Mesothelial cell of epicardium (in vitro differentiated cells): ENCODE measurements at regions not wholly inside any gene's neighbourhood (a gene's known extent, or its start where the extent isn't known, plus 50 kb on each side); places are given as distances from the start of the nearest gene placed in this dataset.
"Not testable (repeated sequence)": the region's sequence is repeated elsewhere in the genome, so short reads cannot be mapped to it uniquely, and the experiment has no call there.

Source experiments
- DNase-seq, 2 experiments: peaks; one replicate each; pipeline ENCODE4 v3.0.0; 2021; ENCODE audit warnings: low spot score in 2 of 2; ENCODE audit not compliant: unreplicated experiment in 2 of 2
- H3K27ac Mint-ChIP-seq: 2 replicates; pipeline ENCODE4 v1.8.0; 2021; ENCODE audit warnings: mixed read lengths
- H3K27me3 Mint-ChIP-seq: 2 replicates; pipeline ENCODE4 v1.8.0; 2021; ENCODE audit warnings: low read depth, mixed read lengths
- H3K36me3 Mint-ChIP-seq: 2 replicates; pipeline ENCODE4 v1.8.0; 2021; ENCODE audit warnings: mixed read lengths
- H3K4me1 Mint-ChIP-seq: 2 replicates; pipeline ENCODE4 v1.8.0; 2021; ENCODE audit warnings: mixed read lengths
- H3K4me3 Mint-ChIP-seq: 2 replicates; pipeline ENCODE4 v1.8.0; 2021; ENCODE audit warnings: mild to moderate bottlenecking, moderate library complexity, mixed read lengths
- H3K9me3 Mint-ChIP-seq: 2 replicates; pipeline ENCODE4 v1.8.0; 2021; ENCODE audit warnings: mixed read lengths
- TF ChIP-seq, protein P1 (sequence below): fragments of 200-600 bp; sonication (generic); IDR thresholded peaks from one replicate; pipeline ENCODE4 v1.5.0; 2021; ENCODE audit warnings: antibody characterized with exemption; ENCODE audit not compliant: unreplicated experiment

DNA sequence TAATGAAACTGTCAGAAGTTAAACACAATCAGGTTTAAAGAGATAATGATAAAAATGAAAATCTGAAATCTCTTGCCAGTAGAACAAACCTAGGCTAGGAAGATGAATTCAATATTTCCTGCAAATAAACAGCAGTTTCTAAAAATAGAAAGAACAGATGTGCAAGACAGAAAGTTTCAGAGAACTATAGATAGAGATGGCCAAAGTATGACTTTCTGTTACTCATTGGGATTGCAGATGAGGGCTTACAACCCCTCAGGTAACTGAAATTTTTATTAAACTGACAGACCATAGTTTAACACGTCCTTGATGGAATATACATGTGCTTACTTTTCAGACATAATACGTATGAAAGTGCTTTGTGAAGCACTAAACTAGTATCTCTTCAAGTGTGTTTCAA is 82.3 kb upstream of the PPARGC1A start:
- Mint-ChIP-seq H3K9me3 (no peaks in the 10 kb centered on the region), H3K27me3 (peaks cover 3% of the 10 kb centered on the region), H3K4me1 (peaks cover 15% of the 10 kb centered on the region), H3K4me3 (no peak overlapping the region), H3K27ac (no peak overlapping the region), H3K36me3 (no peaks in the 10 kb centered on the region)
- no peak for DNase-seq
- TF ChIP-seq, protein P1, sequence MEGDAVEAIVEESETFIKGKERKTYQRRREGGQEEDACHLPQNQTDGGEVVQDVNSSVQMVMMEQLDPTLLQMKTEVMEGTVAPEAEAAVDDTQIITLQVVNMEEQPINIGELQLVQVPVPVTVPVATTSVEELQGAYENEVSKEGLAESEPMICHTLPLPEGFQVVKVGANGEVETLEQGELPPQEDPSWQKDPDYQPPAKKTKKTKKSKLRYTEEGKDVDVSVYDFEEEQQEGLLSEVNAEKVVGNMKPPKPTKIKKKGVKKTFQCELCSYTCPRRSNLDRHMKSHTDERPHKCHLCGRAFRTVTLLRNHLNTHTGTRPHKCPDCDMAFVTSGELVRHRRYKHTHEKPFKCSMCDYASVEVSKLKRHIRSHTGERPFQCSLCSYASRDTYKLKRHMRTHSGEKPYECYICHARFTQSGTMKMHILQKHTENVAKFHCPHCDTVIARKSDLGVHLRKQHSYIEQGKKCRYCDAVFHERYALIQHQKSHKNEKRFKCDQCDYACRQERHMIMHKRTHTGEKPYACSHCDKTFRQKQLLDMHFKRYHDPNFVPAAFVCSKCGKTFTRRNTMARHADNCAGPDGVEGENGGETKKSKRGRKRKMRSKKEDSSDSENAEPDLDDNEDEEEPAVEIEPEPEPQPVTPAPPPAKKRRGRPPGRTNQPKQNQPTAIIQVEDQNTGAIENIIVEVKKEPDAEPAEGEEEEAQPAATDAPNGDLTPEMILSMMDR = no peak

GRCh38 chr4:23970201-23970850 is 80.5 kb upstream of the PPARGC1A start:
- peaks cover 15% of the 10 kb centered on the region for H3K4me1 Mint-ChIP-seq
- H3K9me3 Mint-ChIP-seq = no peaks in the 10 kb centered on the region
- no peaks in the 10 kb centered on the region for H3K27me3 Mint-ChIP-seq
- H3K36me3 Mint-ChIP-seq = no peaks in the 10 kb centered on the region
- TF ChIP-seq, protein P1 = no peak
- DNase-seq = no peak
- H3K4me3 Mint-ChIP-seq = no peak overlapping the region
- H3K27ac Mint-ChIP-seq = no peak overlapping the region

GRCh38 chr4:23969635-23970145 is 79.8 kb upstream of the PPARGC1A start:
- Mint-ChIP-seq H3K4me3 (no peak overlapping the region), H3K36me3 (no peaks in the 10 kb centered on the region), H3K4me1 (peaks cover 15% of the 10 kb centered on the region), H3K27ac (no peak overlapping the region), H3K9me3 (no peaks in the 10 kb centered on the region), H3K27me3 (no peaks in the 10 kb centered on the region)
- DNase-seq = no peak
- TF ChIP-seq, protein P1 = no peak

GRCh38 chr4:23967281-23967680 is 77.4 kb upstream of the PPARGC1A start:
- no peaks in the 10 kb centered on the region for H3K9me3 Mint-ChIP-seq
- H3K27ac Mint-ChIP-seq = no peak overlapping the region
- TF ChIP-seq, protein P1 = no peak
- H3K36me3 Mint-ChIP-seq = no peaks in the 10 kb centered on the region
- H3K4me3 Mint-ChIP-seq = no peak overlapping the region
- DNase-seq = no peak
- H3K27me3 Mint-ChIP-seq = peaks cover 11% of the 10 kb centered on the region
- peaks cover 5% of the 10 kb centered on the region for H3K4me1 Mint-ChIP-seq

GRCh38 chr4:23966725-23967124 is 76.9 kb upstream of the PPARGC1A start:
- no peak for DNase-seq
- H3K4me3 Mint-ChIP-seq = no peak overlapping the region
- H3K36me3 Mint-ChIP-seq = no peaks in the 10 kb centered on the region
- TF ChIP-seq, protein P1 = no peak
- peaks cover 11% of the 10 kb centered on the region for H3K27me3 Mint-ChIP-seq
- peaks cover 5% of the 10 kb centered on the region for H3K4me1 Mint-ChIP-seq
- H3K9me3 Mint-ChIP-seq = no peaks in the 10 kb centered on the region
- no peak overlapping the region for H3K27ac Mint-ChIP-seq

DNA sequence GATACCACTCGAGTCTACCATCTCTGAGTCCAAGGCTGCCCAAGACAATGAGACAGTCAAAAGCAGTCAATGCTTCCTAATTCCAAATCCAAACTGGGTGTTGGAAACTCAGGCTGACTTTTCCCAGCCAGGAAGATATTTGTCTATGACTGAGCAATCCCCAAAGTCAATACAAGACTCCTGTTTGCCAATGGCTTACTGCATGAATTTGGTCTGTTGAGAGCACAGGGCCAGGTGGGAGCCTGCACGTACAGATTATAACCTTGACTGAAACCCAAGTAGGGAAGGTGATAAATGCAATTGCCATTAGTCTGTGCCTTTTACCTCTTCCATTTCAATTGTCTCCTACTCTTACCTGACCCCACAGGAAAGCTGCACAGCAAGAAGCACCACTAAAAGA is 72.6 kb upstream of the PPARGC1A start:
- Mint-ChIP-seq H3K27ac (no peak overlapping the region), H3K27me3 (peaks cover 11% of the 10 kb centered on the region), H3K36me3 (no peaks in the 10 kb centered on the region), H3K4me3 (no peak overlapping the region), H3K9me3 (no peaks in the 10 kb centered on the region), H3K4me1 (peaks cover 3% of the 10 kb centered on the region)
- no peak for DNase-seq
- TF ChIP-seq, protein P1 = no peak

- H3K27ac Mint-ChIP-seq, H3K4me1 Mint-ChIP-seq, DNase-seq, H3K9me3 Mint-ChIP-seq, H3K4me3 Mint-ChIP-seq, H3K36me3 Mint-ChIP-seq: not testable (repeated sequence)
- H3K27me3 Mint-ChIP-seq = peaks cover 17% of the 10 kb centered on the region
Measured at GRCh38 chr4:23961395-23961794, 71.5 kb upstream of the PPARGC1A start.
